HL-60/S4 (cell line): ENCODE measurements at regions not wholly inside any gene's neighbourhood (a gene's known extent, or its start where the extent isn't known, plus 50 kb on each side); places are given as distances from the start of the nearest gene placed in this dataset.

Experiments
- in situ Hi-C: fragments of 300-500 bp; cut with MboI; formaldehyde crosslinking; loops from 2 replicates; pipeline ENCODE4 v1.14.3; 2022; ENCODE audit warnings: low sequenced_read_pairs

DNA sequence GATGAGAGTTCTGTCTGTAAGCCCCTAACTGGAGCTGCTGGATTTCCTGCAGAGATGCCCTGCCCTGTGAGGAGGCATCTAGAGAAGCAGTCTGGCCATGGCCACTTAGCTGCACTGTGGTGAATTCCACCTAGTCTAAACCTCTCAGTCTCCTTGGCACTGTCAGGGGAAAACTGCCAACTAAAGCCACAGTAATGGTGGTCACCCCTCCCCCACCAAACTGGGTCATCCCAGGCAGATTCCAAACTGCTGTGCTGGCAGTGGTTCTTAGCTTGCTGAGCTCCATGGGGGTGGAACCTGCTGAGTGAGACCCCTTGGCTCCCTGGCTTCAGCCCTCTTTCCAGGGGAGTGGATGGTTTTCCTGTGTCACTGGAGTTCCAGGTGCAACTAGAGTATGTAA lies 740.6 kb downstream of the RWDD3 start:
- in situ Hi-C loops = no loop called here

DNA sequence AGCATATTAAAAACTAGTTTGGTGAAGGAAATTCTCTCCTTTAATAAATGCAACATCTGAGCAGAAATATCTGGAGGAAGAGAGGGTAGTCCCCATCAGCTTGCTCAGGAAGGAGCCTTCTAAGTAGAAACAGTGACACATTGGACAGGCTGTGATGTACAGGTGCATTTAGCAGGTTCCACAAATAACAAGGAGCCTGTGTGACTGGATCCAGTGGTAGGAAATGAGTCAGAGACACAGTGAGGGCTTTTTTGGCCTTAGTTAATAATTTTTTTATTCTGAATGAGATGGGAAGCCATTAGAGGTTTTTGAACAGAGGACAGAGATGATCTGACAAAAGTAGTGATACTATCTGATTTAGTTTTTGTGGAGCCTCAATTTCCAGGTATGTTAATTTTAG lies 738.9 kb upstream of the PTBP2 start:
- in situ Hi-C loops = no loop called here

DNA sequence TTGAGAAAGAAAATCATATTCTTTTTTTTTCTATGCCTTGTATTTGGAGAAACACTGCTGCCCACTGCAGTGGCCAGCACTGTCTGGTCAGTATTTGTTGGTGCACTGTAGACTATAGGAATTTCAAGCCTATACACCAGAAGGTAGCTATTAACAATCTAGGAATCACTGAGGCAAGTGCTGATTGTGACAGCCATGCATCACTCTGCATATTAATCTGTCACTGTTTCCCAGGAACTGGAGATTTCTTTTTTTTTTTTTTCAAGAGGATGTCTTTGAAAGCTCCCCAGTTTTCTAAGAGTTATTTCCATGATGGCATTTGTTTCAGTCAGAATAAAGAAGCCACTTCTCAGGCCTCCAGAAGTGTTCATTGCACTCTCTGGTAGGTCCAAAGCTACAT lies 737.8 kb upstream of the PTBP2 start:
- in situ Hi-C loops = no loop called here

DNA sequence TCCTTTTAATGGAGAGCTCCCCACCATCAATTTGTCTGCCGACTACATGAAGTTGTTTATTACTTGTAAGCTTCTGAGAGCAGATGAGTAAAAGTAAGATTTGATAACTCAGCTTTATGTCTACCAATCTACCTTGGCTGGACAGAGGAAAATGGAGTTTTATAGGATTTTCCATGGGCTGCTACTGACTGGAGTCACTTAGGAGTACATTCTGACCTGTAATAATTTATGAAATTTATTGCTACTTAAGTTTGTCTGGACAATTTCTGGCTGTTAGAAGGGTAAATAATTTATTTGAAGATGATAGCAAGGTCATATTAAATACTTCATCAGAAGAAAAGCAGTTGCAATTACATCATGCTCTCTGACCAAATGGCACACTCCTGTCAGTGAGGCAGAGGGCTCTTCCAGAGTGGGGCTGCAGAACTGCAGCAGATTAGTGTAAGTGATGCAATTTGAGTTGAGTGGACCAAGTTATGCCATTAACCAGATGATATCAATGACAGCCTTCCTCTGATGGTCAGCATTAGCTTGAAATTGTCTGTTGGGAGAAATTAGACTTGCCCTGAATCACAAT lies 736.7 kb upstream of the PTBP2 start:
- in situ Hi-C loops = no loop called here

DNA sequence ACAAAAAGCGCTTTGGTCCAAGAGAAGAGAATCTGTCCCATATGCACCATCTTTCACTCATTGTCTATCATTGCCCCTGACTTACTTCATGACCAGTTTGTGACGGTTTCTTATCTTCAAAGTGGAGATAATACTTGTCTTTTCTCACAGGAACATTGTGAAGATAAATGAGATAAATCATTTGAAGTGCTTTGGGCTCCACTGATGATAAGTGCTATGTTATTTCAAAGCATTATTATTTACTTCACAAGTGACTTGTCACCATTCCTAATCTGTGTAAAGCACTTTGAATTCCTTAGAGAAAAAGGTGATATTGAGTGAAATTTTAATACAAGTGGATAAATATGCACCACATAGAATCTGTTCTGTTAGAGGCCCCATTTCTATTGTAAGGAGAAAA lies 731.6 kb upstream of the PTBP2 start:
- in situ Hi-C loops = no loop called here

DNA sequence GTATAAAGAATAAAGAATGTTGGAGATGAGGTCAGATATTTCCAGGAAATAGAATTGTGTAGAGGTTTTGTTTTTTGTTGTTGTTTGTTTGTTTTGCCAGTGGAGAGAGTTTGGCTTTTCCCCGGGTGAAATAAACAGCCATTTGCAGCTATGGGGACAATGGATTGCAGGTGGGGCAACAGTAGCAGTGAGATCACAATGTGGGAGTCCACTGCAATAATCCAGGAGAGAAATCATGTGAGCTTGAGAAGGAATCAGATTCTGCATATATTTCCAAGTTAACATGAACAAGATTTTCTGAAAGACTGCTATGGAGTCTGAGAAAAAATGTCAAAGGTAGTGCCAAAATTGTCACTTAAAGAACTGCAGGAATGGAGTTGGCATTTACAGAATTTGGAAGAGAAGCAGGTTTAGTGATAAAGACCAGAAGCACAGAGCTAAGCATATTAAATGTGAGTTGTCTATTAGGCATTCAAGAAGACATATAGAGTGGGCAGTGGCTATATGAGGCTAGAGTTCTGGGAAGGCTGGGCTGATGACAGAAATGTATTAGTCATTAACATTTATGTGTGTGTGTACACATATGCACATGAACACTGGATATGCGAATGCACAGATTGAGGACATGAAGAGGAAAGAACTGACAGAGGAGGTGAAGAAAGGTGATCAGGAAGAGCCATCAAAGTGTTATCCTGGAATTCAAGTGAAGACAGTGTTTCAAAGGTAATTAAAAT lies 729.6 kb upstream of the PTBP2 start:
- in situ Hi-C loops = no loop called here

DNA sequence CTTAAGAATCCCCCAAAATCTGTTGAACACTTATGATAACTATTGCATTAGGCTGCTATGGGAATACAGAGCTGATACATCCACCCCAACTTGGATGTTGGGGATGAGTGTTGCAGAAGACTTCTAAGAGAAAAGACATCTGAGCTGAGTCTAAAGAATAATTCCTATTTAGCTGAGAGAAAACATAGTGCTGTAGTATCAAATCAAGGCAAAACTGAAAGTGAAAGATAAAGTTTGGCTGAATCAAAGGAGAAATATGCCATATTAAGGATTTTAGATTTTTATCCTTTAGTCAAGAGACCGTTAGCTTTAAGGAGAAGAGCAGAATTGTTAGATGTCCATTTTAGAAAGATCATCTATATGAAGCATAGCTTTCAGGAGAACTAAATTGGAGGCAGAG lies 726.9 kb upstream of the PTBP2 start:
- in situ Hi-C loops = no loop called here

DNA sequence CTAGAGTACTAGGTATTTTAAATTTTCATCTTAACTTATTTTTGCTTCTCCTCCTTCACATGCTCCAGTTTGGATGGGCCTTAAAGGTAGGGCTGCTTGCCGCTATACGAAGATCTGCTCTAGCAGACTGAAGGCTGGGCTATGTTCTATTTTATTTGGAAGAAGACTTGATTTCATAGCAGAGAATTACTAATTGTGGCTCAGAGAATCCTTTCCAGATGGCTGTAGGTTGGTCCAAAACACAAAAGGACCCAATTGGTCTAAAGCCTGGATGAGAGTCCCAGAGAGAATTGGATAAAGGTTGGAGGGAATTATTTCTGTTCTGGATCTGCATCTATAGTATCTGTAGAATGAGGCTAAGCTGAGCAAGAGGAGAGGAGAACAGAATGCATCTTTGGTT lies 719.4 kb upstream of the PTBP2 start:
- in situ Hi-C loops = no loop called here

DNA sequence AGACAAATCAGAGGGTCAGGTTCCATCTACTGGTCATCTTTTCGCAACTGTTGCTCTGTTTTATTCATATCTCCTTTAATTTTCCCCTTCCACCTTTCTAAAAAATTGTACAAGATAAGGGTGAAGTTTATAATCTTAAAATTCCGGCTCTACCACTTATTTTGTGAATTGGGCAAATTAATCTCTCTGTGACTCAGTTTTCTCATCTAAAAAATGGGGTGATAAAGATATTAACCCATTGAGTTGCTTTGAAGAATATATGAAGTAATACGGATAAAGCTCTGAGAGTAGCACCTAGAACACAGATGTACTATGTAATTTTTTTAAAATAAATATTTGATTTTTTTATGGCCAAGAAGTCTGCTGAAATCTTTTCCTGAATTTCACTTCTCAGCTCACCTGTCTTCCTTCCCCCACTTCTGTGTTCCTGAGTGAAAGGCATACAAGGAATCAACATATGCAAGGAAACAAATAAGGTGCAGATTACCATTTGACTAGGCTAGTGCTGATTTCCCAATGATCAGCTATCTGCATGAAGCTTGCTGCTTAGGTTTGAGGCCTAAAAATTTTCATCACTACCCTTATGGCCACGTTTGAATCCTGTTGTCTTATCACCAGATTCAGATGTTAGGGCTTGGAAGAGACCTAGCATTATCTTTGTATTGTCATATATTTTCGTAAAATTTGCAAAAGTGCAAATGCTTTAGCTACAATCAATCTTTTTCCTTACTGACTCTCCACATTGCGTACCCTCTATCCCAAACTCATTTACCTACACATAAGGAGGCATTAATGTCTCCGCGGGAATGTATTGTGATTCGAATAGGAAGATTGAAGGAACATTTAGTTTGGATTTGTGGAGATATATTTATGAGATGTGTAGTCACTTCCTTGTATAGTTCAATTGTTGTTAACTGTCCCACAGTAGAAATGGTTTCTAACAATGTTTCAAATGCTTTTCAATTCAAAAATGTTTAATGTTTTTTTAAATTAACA lies 718.3 kb upstream of the PTBP2 start:
- in situ Hi-C loops = no loop called here

DNA sequence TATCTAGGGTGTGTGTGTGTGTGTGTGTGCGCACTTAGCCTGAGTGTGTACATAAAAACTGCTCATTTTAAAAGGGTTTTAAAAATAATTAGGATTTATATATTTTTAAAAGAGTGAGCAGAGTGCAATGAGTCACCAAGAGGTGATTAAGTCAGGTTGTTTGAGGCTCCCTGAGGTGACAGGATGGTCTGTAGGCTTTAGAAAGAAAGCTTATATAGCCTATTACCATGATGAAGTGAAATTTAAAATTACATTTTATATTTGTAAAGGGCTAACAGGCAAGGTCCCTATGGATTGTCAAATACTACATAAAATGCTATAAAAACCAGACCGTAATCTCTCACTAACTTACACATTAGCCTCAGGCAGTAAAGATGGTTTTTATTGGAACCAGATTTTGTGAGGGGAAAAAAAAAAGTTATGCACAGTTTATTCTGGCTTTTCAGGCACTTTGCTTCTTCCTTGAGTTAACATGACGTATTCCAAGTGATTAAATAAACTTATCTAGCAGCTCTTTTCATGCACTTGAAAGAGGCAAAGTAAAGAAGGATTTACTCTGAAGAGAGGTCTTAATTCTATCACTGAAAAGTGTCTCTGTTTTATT lies 711.7 kb upstream of the PTBP2 start:
- in situ Hi-C loops = no loop called here

DNA sequence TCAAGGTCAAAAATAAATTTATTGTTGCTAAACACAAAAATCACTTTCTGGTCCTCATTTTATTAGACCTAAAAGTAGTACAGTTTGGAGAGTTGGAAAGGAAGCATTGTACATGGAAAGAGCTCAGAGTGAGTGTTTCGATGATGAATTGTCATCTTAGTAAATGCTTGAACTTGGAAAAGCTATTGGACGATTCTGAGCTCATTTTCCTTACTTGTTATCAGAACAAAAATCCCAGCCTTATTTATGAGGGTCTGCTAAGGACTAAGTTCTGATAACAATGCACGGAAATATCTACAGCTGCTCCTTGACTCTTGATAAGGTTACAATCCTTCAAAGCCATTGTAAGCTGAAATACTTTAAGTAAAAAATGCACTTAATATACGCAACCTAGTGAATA lies 710.0 kb upstream of the PTBP2 start:
- in situ Hi-C loops = no loop called here

DNA sequence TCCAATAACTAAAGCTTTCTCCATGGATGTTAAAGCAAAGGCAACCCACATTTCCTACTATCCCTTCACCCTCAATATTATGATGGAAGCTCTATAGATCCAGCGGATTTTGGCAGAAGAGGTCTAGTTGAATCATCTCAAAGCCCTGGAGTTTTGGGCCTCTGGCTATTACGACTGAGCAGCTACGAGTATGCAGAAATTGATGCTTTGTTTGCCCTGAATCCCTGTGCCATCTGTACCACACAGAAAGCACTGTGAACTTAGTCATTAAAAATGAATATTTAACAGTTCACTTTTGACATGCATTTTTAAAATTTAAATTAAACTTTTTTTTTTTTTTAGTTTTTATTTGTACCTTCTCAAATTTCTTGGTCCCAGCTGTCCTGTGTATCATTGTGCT lies 705.4 kb upstream of the PTBP2 start:
- in situ Hi-C loops = no loop called here

DNA sequence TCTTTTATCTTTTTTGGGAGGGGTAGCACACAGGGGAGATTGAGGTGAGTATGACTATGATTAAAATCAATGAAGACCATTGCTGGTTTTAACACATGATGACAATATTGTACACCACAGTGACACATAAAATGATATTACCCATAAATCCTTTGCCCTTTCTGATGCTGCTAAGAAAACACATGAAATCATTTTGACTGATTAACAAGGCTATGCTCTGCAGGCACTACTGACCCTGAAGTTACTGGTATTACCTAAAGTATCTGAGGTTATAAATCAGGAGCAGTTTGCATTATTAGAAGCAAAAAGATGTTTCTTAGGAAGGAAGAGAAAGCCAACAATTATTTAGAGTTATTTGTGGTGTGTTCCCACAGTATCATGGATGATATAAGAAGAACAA lies 701.2 kb upstream of the PTBP2 start:
- in situ Hi-C loops = no loop called here

DNA sequence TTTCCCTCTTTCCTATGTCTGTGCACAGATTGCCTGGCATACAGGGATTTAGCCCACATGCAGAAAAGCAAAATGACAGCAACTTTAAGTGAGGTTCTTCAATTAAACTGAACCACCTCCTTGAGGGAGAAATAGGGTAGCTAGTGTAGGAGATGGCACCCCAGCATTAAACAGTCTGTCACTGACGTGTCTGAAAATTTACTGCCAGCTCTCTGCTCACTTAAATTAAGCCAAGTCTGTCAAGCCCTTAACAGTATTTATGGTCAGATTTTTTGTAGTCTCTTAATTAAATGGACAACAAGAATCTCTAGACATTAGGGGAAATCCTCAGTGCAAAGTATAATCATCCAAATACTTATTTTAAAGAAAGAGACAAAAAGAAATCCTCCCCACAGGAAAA lies 696.5 kb upstream of the PTBP2 start:
- in situ Hi-C loops = no loop called here

DNA sequence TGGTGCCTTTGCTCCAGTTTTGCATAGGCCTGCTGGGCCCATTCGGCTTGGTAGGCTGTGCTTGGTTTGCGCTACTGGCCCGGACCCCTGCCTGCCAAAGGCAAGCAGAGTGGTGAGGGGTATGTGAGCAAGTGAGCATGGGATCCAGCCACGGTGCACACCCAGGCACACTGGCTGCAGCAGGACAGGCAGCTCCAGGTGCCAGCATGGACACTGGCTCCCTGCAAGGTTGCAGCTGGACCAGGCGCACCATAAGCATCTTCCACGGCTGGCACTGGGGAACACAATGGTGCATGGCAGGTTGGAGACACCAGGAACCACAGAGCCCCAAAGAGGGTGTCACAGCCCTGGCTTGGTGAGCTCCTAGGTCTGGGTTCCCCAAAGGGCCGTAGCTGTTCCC lies 693.5 kb upstream of the PTBP2 start:
- in situ Hi-C loops = no loop called here

DNA sequence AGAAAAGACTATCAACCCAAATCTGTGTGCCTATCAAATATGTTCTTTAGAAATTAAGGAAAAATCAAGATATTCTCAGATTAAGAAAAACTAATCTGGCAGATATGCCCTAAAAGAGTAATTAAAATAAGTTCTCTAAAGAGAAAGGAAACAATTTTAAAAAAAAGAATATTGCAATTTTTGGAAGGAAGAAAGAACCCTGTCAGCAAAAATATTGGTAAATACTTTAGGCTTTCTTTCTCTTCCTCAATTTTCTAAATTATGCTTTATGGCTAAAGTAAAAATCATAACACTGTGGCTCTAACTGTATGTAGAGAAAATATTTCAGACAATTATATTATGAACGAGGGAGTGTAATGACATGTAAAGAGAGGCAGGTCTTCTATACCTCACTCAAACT lies 691.3 kb upstream of the PTBP2 start:
- in situ Hi-C loops = no loop called here

DNA sequence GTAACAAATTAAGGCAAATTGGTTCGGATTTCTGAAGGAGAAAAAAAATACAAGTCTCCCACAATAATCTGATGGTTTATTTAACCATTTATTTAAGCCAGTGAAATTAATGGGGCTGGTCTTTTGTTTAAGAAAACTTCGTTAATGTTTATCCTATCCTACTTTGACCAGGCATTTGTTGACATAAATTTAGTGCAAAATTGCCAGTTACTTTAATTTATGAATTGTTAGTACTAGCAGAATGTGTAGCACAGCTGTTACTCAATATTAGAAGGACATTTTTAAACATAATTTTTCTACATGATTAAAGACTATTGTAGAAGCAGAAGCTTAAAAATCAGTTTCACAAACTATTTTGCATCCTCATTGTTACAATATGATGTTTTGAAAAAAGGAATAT lies 687.6 kb upstream of the PTBP2 start:
- in situ Hi-C loops = no loop called here

DNA sequence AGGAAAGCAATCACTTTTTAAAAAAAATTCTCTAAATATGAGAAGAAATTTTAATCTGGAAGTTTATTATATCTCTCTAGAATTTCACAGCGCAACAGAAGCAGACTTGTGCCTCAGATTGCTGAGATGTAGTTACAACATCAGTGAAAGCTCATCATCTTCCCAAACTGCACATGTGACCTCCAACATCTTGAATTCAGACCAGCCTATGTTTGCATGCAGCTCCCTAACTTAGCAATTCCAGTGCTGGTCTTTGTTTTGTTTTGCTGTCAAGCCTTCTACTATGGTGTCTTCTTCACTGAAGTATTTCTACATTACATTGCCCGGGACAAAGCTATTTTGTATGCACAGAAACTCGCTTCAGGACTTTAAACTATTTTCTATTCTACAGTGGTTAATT lies 684.8 kb upstream of the PTBP2 start:
- in situ Hi-C loops = no loop called here

DNA sequence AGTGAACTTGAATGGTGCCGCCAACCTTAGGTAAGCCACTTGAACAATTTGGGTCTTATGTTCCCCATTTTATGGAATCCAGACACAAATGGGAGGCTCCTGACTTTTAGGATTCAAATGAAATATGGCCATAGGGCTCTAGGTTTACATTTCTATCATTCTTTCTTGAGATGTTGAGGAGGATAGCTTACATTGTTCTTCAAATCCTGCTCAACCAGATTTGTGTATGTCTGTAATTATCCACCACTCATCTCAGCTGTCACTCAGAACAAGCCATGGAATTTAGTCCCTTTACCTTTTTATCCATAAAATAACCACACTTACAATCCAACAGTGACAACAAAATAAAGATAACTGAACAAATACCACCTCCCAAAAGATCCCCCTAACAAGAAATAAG lies 682.9 kb upstream of the PTBP2 start:
- in situ Hi-C loops = no loop called here

DNA sequence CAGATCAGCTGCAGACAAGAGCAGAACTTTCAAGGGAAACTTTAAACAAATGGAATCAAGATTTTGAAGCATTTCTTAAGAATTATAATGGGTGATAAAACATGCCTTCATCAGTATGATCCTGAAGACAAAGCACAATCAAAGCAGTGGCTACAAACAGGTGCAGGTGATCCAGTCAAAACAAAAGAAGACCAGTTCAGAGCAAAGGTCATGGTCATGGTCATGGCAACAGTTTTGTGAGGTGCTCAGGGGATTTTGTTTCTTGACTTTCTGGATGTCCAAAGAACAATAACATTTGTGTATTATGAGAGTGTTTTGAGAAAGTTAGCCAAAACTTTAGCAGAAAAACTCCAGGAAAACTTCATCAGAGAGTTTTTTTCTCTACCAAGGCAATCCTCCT lies 681.7 kb upstream of the PTBP2 start:
- in situ Hi-C loops = no loop called here

DNA sequence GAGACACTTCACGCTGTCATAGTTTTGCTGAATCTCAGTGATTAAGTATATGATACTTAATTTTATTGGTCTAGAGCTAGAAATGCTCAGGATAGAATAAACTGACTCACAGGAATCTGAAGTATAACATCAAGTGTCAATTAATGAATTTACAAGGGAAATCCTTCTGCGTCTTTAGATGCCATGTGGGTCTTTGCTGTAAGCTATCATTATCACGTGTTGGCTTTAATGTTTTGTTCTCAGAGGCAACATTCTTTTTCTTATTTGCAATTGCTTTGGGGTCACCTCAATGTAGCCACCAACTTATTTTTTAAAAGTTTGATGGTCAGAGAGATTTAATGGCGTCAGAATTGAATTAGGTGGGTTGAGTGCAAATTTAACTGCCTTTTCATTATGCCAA lies 680.1 kb upstream of the PTBP2 start:
- in situ Hi-C loops = no loop called here
